ENCODE measurements at regions not wholly inside any gene's neighbourhood (a gene's known extent, or its start where the extent isn't known, plus 50 kb on each side); places are given as distances from the start of the nearest gene placed in this dataset.
"Not testable (repeated sequence)": the region's sequence is repeated elsewhere in the genome, so short reads cannot be mapped to it uniquely, and the experiment has no call there.

DNA sequence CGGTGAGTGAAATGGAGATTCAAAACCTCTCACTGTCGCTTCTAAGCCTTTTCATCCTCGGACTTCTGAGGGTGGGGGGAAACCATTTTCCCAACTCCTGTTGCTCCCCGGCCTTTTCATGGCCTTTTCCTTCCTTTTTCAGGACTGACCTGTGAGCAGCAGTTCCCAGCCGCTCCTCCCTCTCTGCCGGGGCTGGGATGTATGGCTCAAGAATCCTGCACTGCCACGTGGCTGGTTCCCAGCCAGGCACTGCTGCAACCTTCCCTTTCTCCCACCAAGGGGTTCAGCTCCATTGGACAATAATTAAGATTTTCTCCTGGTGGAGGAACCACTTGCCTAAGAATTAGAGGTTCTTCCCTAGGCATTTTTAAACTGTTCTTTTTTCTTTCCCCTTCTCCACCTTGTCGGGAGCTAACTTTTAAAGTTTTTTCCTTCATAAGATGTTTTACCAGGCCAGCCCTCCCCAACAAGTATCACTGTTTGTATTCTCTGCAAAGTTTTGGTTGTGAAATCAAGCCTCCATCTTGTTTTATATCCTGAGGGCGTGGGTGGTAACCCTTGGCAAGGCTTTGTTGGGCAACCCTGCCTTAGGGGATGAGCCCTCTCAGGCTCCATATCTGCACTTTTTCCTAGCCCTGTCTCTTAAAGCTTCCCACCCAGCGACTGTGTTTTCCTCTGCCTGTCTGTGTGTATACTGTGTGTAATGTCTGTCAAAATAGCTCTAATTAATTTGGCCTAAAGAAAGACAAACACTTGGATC, 1166.6 kb upstream of the ADGRL2 start:
- DNase-seq (ENCODE audit: low spot score), result no peak

- no peak for DNase-seq (ENCODE audit: low spot score)
These were observed 1168.5 kb upstream of the ADGRL2 start for GRCh38 chr1:80632284-80632683.

GRCh38 chr1:80629304-80629837, 1171.4 kb upstream of the ADGRL2 start:
- no peak for DNase-seq (ENCODE audit: low spot score)

DNA sequence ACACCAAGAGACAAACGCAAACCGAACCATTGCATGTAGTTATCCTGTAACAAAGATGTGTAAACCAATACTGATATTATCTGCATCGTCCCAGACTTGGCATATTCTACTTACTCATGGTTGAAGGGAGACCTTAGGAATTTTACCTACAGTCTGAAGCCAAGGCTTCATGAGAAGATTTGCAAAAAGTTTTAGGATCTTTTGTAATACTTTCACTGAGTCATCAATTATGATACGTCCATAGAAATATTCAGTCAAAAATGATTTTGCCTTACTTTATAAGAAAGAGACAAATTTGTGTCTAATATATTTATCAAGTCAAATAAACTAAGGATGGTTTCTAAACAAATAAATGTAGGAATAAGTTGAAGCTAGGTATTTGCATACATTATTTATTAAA, 1176.1 kb upstream of the ADGRL2 start:
- no peak for DNase-seq (ENCODE audit: low spot score)

DNA sequence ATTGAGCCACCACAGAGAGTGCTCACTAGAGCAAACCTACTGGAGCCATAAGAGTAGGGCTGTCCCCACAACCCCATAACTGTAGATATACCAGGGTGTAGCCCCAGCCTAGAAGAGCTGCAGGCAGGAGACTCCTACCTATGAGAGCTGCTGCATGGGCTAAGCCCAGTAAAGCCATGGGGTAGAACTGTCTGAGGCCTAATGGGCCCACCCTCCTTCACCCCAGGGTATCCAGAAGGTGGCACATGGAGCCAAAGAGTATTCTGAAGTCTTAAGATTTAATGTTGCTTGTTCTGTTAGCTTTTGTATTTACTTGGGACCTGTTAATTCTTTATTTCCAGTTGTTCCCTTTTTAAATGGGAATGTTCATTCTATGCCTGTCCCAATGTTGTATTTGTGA, 1193.7 kb upstream of the ADGRL2 start:
- no peak for DNase-seq (ENCODE audit: low spot score)

GRCh38 chr1:80594013-80594412, 1206.7 kb upstream of the ADGRL2 start:
- no peak for DNase-seq (ENCODE audit: low spot score)

GRCh38 chr1:80593197-80593596, 1207.5 kb upstream of the ADGRL2 start:
- no peak for DNase-seq (ENCODE audit: low spot score)

DNA sequence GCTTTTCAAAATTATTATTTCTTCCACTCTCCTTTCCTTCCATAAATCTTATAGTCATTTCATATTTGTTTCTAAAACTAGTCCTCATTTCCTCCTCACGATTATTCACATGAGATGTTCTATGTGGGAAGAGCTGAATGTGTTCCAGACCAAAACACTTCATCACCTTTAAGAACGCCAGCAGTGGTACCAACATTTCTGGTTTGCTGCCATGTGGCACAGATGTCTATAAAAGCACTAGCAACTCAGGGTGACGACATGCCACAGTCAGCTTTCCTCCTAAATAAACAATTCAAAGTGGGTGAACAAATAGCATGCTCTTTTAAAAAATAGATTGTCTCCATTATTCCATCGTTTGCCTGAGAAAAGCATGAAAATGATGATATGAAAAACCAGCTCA, 1217.8 kb upstream of the ADGRL2 start:
- DNase-seq (ENCODE audit: low spot score), result peak; percentile 33

DNA sequence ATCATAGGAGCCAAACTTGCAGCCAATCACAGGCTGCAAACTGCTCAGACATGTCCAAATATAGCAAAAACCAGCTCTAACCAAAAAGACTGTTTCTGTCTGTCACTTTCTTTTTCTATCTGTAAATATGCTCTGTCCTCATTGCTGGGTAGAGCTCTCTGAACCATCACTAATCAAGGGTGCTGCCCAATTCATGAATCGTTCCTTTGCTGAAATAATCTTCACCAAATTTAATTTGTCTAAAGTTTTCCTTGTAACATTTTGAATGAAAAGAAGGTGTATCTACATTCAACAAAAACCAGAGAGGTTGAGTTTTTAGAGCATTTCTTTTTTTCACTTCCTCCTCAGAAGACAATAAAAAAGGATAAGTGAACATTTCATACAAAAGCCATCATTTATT, 1221.7 kb upstream of the ADGRL2 start:
- no peak for DNase-seq (ENCODE audit: low spot score)

DNA sequence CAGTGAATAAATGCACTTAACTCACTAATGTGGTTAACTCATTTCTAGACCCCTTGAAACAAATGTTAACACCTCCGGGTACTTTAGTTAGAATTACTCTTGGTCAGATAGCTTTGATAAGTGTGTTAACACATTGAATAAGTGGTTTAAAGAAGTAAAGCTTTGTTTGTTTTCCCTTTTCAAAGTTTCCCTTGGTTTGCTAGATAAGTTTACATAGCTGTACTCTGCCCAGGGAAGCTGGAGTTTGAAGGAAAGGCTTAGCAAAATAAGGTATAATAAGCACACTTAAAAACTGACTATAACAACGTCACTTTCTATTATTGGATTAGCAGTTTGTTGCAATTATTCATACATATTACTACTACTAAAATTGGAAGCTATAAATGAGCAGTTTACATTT, 1233.9 kb upstream of the ADGRL2 start:
- no peak for DNase-seq (ENCODE audit: low spot score)

DNA sequence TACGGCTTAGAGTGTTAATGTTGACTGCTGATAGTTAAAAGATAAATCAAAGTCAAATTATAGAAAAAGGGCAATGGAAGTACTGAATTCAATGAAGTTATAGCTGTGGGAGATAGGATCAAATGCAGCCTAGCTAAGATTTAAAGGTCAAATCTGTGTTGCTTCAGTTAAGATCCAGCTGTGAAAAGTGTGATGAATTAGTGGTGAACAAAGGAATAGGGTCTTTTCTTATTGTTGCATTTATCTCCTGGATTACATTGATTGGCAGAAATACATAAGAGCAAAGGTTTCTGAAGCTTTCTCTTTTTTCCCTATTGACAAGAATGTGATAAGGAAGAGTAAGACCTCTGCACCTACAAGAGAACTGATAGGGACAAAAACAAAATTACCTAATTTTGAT, 1234.6 kb upstream of the ADGRL2 start:
- no peak for DNase-seq (ENCODE audit: low spot score)

GRCh38 chr1:80565406-80565805, 1235.3 kb upstream of the ADGRL2 start:
- no peak for DNase-seq (ENCODE audit: low spot score)

- DNase-seq (ENCODE audit: low spot score), result no peak
These were observed 1258.5 kb upstream of the ADGRL2 start for GRCh38 chr1:80542231-80542630.

- DNase-seq (ENCODE audit: low spot score), result no peak
These were observed 1260.1 kb upstream of the ADGRL2 start for GRCh38 chr1:80540596-80540995.

DNA sequence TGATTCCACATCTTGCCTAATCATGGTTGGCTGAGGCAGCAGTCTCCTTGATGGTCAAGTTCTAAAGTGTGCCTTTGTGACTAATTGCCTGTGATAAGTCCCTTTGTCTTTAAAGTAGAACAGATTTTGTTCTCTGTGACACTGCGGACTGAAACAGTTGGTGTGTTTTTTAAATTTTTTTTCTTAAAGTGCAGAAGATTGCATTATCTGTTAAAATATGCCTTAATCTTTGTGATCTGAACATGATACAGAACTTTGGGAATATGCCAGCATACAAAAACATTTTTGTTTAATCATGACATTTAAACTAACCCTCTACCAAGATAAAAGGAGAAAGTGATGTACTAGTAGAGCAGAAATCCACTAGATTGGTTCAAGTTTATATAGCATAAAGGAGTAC, 1260.6 kb upstream of the ADGRL2 start:
- no peak for DNase-seq (ENCODE audit: low spot score)

- DNase-seq (ENCODE audit: low spot score), result not testable (repeated sequence)
These were observed 1261.4 kb upstream of the ADGRL2 start for GRCh38 chr1:80539298-80539697.

DNA sequence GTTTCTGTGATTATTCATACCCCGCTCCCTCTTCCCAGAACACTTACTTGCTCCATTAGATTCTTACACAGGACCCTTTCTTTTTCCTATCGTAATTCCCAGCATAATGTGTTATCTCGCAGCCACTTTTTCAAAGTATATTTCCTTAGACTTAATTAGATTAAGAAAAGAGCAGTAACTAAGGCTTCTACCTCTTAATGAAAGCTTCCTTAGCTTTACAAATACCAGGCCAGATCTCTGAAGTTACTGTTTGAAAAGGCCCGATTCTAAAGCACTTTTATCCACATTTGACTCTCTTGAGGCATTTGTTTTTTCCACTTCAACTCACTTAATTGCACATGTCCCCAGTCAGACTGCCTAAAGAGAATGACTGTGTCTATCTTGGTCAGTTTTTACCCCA, 1264.3 kb upstream of the ADGRL2 start:
- no peak for DNase-seq (ENCODE audit: low spot score)

- DNase-seq (ENCODE audit: low spot score), result no peak
These were observed 1265.3 kb upstream of the ADGRL2 start for GRCh38 chr1:80535466-80535865.

GRCh38 chr1:80534606-80535360, 1266.0 kb upstream of the ADGRL2 start:
- DNase-seq (ENCODE audit: low spot score), result no peak

GRCh38 chr1:80533775-80534334, 1266.9 kb upstream of the ADGRL2 start:
- no peak for DNase-seq (ENCODE audit: low spot score)

GRCh38 chr1:80533093-80533492, 1267.6 kb upstream of the ADGRL2 start:
- DNase-seq (ENCODE audit: low spot score), result no peak

- DNase-seq (ENCODE audit: low spot score), result no peak
These were observed 1269.6 kb upstream of the ADGRL2 start for GRCh38 chr1:80531182-80531581.

- DNase-seq (ENCODE audit: low spot score), result no peak
These were observed 1271.2 kb upstream of the ADGRL2 start for GRCh38 chr1:80529546-80529945.

Measured in Ammon's horn (tissue), 1 donor.